ENCODE measurements at regions not wholly inside any gene's neighbourhood (a gene's known extent, or its start where the extent isn't known, plus 50 kb on each side); places are given as distances from the start of the nearest gene placed in this dataset.

GRCh38 chr15:96075895-96076294 lies 254.6 kb upstream of the NR2F2 start:
- DNase-seq (ENCODE audit: extremely low read depth in 1 of 2, low read depth in 1 of 2), result no peak

DNA sequence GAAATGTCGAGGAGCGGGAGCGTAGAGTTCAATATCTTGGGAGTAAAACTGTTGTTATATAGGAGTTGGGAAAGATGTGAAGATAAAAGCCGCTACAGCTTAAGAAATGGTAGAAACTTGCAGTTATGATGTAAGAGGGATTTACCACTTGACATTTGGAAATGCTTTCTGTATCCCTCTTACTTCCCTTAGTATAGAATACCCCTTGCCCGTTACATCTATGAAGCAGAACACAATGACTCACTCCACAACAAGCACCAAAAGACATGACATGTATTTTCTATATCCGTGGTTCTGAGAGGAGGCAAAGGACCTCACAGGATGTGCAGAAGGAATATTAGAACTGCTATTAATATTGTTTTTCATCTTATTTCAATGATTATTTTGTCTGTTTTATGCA lies 254.2 kb upstream of the NR2F2 start:
- no peak for DNase-seq (ENCODE audit: extremely low read depth in 1 of 2, low read depth in 1 of 2)

DNA sequence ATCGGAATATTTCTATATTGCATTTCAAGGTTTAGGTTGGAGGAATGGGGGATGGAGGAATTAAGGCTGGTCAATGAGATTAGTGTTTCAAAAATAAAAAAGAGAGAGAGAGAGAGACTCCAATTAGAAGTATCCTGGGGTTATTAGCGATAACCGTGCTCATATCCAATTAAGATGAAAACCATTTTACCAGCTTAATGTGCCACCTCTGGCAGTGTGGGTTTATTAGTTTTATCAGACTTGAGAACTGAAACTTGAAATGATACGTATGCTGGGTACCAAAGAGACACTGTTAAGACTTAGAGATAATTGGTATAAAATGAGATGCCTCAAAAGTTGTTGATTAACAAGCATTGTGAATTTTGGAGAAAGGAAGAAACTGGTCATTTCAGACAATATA lies 251.5 kb upstream of the NR2F2 start:
- DNase-seq (ENCODE audit: extremely low read depth in 1 of 2, low read depth in 1 of 2), result no peak

GRCh38 chr15:96079882-96080281 lies 250.6 kb upstream of the NR2F2 start:
- DNase-seq (ENCODE audit: extremely low read depth in 1 of 2, low read depth in 1 of 2), result no peak

- DNase-seq (ENCODE audit: extremely low read depth in 1 of 2, low read depth in 1 of 2), result no peak
Measured at GRCh38 chr15:96086164-96086563, 244.3 kb upstream of the NR2F2 start.

DNA sequence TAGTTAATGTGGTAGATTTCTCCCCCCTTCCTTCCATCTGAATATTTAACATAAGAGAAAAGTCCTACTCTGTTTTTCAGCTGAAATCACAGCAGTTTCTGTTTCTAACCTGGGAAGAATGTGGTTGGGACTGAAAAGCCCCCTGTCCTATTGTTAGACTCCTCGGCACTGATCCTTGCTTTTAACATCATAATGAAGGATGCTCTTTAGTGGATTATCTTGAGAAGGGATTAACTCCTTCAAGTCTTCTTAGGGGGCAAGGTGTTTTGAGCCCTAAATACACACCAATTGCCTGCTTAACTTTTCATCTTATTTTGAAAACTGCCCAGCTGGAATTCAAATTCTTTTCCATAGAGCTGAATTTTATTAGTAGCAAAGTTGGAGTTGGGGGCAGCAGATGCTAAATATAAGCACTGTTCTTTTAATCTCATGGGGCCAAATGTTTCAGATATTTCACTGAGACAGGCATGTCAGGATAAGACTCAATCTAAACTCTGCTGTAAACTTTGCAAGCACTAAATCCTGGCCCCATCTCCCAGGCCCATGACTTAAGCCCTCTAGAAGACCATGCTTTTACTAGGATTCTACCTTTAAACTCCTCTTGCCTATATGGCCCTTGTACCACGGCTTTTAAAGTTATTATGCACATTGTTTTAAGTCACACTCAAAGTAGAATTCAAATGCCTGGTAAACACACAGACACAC lies 243.2 kb upstream of the NR2F2 start:
- no peak for DNase-seq (ENCODE audit: extremely low read depth in 1 of 2, low read depth in 1 of 2)

GRCh38 chr15:96088650-96089049 lies 241.8 kb upstream of the NR2F2 start:
- DNase-seq (ENCODE audit: extremely low read depth in 1 of 2, low read depth in 1 of 2), result no peak

GRCh38 chr15:96089405-96090058 lies 241.0 kb upstream of the NR2F2 start:
- DNase-seq (ENCODE audit: extremely low read depth in 1 of 2, low read depth in 1 of 2), result no peak

- DNase-seq (ENCODE audit: extremely low read depth in 1 of 2, low read depth in 1 of 2), result no peak
Measured at GRCh38 chr15:96092186-96092585, 238.3 kb upstream of the NR2F2 start.

DNA sequence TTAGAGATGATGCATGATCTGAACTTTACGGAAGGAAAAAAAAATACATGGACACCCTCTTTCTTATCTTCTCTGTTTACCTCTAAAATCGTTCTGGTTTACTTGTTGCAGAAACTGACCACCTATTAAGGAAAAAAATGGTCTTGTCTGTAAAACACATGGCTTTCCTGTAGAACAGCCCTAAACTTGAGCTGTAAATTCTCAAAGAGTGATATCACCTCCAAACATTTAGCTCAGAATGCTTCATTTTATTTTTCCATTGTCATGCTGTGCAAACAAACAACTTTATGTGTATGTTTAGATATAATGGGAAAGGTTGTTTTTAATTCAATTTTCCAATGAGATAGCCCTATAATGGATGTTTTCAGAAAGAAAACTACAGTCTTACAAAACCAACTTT lies 237.4 kb upstream of the NR2F2 start:
- DNase-seq (ENCODE audit: extremely low read depth in 1 of 2, low read depth in 1 of 2), result no peak

DNA sequence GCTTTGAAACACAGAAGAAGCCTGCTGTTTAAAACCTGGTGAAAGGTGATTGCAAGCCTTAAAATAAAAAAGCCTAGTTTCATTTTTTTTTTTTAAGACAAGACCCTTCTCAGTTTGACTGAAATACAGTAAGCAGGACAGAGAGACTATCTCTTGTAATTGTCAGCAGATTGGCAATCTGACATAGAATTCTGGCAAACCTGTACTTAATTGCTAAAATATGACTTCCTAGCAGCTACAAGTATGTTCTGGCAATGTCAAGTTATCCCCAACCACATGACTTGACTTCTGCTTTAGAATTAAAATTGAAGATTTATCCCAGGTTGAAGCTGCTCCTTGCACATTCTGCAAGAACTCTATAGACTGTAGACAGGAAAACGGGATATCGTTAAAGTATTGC lies 232.8 kb upstream of the NR2F2 start:
- DNase-seq (ENCODE audit: extremely low read depth in 1 of 2, low read depth in 1 of 2), result no peak

DNA sequence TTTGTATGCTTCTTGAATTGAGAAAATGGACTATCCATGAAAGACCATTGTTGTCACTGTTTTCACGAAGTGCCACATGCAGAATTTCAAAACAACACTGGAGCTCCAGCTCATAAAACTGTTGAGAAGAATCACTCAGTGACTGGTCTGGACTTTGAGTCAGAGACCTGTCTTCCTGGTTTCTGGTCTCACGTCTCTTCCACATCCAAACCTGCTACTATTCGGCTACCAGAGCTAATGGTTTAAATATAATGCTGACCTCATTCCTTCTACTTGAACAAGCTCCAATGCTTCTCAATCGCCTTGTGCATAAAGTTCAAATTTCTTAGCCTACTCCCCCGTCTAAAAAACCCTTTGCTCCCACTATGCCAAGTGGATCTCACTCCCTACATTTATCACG lies 227.9 kb upstream of the NR2F2 start:
- no peak for DNase-seq (ENCODE audit: extremely low read depth in 1 of 2, low read depth in 1 of 2)

DNA sequence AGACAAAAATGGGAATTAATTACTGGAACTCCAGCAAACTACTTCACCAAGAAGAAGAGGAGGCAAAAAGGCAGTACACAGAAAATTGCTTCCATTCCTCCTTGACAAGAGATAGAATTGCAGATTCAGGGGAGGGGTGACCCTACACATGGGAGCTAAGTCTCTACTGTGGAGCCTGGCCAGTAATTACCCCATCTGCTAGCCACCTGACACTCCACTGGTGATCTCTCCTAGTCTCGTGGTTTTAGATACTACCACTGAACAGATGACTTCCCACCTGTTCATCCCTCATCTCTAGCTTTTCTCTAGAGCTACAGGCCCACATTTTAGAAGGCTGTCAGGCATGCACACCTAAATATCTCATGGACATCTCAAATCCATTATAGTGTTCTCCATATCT lies 224.3 kb upstream of the NR2F2 start:
- no peak for DNase-seq (ENCODE audit: extremely low read depth in 1 of 2, low read depth in 1 of 2)

DNA sequence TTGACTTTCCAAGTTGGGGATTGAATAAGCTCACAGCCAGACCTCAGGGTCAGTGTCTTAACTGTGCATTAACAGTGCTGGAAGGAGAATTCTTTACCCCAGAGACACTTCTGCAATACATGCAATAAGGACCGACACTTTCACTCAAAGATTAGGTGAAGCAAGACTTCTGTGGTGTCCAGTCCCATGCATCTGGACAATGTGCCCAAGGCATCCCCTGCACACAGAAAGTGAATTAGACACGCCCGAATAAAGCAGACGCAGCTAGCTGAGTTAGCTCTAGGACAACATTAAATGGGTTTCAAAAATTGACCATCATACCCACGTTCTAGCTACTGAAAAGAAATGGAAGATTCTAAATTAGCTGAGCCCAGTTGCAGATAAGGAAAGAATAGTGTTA lies 223.9 kb upstream of the NR2F2 start:
- no peak for DNase-seq (ENCODE audit: extremely low read depth in 1 of 2, low read depth in 1 of 2)

DNA sequence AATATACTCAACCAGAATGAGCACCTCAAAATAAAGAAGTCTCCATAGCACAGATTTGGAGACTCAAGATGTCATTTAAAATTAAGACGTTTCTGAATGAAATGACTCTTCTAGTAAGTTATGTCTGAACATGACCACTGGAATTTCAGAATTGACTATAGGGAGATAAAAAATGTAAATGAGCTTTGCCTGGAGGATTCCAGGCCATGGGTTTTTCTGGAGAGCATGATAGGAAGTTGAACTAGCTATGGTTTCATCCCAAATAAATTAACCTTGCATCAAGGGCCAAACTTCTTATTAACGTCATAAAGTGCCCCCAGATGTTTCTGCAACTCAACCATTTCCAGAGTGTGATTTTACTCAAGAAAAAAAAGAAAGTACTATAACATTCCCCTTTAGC lies 222.6 kb upstream of the NR2F2 start:
- DNase-seq (ENCODE audit: extremely low read depth in 1 of 2, low read depth in 1 of 2), result no peak

- DNase-seq (ENCODE audit: extremely low read depth in 1 of 2, low read depth in 1 of 2), result no peak
Measured at GRCh38 chr15:96108405-96108804, 222.1 kb upstream of the NR2F2 start.

DNA sequence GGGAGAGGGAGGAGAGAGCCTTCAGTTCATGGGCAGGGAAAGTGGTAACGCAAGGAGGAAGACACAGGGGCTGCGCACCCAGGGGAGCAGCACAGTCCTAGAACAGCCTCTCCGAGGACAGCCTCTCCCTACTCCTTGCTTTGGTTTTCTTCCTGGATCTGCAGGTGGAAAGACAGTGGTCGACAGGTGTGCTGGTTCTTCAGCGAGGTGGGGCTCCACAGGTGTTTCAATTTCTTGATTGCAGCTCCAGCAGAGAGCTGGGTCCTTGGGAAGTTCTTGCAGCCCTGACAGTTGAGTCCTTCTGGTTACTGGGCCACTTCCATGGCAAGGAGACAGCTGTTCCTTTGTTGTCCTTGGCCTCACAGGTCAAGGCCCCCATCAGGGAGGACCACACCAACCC lies 220.7 kb upstream of the NR2F2 start:
- no peak for DNase-seq (ENCODE audit: extremely low read depth in 1 of 2, low read depth in 1 of 2)

DNA sequence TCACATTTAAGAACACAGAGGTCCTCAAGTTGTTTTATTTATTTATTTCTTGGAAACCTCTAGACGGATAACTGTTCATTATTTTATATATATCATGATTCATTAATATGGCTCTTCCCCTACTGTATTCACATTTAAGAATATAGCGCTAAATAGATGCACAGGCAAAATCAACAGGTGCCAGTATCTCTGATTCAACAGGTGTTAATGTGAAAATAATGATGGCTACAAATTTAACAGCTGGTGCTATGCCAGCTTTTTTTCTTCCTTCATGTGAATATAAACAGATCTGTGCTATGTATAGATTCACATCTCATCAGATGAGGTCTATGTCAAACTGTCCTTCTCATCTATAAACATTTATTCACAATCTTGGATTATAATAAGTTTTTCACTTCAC lies 218.5 kb upstream of the NR2F2 start:
- no peak for DNase-seq (ENCODE audit: extremely low read depth in 1 of 2, low read depth in 1 of 2)

- DNase-seq (ENCODE audit: extremely low read depth in 1 of 2, low read depth in 1 of 2), result no peak
Measured at GRCh38 chr15:96115642-96116041, 214.9 kb upstream of the NR2F2 start.

DNA sequence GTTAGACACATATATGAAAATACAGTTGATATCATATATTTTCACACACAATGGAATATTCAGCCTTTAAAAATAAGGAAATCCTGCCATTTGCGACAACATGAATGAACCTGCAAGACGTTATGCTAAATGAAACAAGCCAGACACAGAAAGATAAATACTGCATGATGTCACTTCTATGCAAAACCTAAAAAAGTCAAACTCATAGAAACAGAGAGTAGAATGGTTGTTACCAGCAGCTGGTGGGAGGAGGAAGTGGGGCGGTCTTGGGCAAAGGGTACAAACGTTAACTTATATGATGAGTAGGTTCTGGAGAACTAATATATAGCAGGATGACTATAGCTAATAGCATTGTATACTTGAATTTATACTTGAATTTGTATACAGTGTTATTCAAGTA lies 213.2 kb upstream of the NR2F2 start:
- DNase-seq (ENCODE audit: extremely low read depth in 1 of 2, low read depth in 1 of 2), result no peak

DNA sequence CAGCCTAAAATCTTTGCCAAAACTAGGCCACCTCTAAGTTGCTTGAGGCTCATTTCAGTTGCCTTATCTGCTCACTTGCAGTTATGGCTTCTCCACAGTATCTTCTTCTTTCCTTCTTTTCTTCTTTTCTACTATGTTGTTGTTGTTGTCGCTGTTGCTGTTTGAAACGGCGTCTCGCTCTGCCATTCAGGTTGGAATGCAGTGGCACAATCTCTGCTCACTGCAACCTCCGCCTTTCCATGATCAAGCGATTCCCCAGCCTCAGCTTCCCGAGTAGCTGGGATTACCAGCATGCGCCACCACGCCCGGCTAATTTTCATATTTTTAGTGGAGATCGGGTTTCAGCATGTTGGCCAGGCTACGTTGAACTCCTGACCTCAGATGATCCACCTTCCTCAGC lies 210.8 kb upstream of the NR2F2 start:
- DNase-seq (ENCODE audit: extremely low read depth in 1 of 2, low read depth in 1 of 2), result no peak

DNA sequence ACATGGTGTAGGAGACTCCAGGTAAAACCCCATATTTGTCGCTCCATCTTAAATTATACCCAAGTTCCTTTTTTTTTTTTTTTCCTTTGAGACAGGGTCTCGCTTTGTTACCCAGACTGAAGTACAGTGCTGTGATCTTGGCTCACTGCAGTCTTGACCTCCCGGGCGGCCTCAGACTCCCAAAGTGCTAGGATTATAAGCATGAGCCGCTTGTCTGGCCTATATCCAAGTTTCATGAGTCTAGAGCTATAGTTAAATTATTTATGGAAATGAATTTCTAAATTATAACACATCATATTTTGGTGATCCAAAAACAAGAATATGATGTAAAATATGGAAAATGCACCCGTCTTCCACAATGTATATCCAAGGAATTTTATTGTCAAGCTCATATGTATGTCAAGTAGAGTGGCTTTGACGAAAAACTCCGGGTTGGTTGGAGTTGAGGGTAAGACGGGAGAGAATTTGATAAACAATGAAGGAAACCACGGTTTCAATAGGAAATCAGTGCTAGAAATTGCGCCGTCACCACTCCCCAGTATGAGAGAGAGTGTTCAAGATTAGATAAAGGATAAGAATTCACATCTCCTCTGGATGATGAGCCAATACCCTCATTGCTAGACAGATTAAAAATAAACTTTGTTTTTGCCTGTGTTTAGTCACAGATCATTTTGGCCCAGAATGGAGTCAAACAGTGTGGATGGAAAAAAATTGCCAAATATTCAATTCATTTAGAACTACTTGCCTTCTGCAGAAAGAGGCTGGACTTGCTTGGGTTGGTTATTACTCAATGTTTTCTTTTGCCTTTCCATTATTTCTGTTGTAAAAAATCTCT lies 209.2 kb upstream of the NR2F2 start:
- no peak for DNase-seq (ENCODE audit: extremely low read depth in 1 of 2, low read depth in 1 of 2)
